Spleen (tissue), 7 donors: ENCODE measurements at regions not wholly inside any gene's neighbourhood (a gene's known extent, or its start where the extent isn't known, plus 50 kb on each side); places are given as distances from the start of the nearest gene placed in this dataset.

Experiments
- CTCF ChIP-seq, 11 experiments: fragments of 200-600 bp in 7 of 11; fragments of 450-650 bp in 4 of 11; sonication (generic) in 4 of 11; IDR thresholded peaks in 8 of 11; conservative IDR thresholded peaks in 3 of 11; 1 replicate in 7 of 11; 2 replicates in 4 of 11; pipeline versions ENCODE4 v1.4.0 to v1.8.0; 2016 to 2021; ENCODE audit warnings: antibody characterized with exemption in 11 of 11, inconsistent platforms in 4 of 11, mild to moderate bottlenecking in 1 of 11
- POLR2A ChIP-seq, 3 donors: fragments of 450-650 bp; IDR thresholded peaks; one replicate each; pipeline ENCODE4 v1.5.1; 2017; ENCODE audit warnings: antibody characterized with exemption in 3 of 3, mild to moderate bottlenecking in 1 of 3
- POLR2AphosphoS5 ChIP-seq, 3 donors: sonication (generic); formaldehyde crosslinking; IDR thresholded peaks; one replicate each; pipeline ENCODE4 v1.5.1; 2017; ENCODE audit warnings: antibody characterized with exemption in 3 of 3
- donor health status: DM: no; HTN: no; CAD: no; lungs with moderate emphysema.
- donor health status: DM: no; HTN: no; CAD: no.
- donor health status: DM: no; HTN: no; CAD: no.

DNA sequence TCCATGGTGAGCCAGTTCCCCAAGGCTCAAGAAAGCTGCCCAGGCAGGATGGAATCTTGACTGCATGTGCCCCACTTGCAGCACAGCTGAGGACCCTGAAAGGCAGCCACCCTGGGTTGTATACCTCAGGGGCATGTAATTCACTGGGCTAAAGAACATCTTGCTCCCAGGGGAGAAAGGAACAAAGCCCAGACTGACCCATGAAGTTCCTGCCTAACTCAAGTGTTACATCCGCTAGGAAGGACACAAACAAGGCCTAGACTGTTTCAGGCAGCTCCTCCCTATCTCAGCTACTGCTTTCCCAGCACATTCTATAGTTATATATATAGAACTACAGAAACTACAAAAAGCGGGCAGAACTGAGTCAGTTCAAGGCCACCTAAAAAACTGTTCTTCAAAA is 69.0 kb downstream of the RBM43 start:
- TF ChIP-seq CTCF (IDR thresholded peaks at IDR 0.05 in 8 of 11, conservative IDR thresholded peaks at IDR 0.05 in 3 of 11) = no peak
- TF ChIP-seq POLR2AphosphoS5 (IDR thresholded peaks at IDR 0.05) = no peak
- no peak for TF ChIP-seq POLR2A (IDR thresholded peaks at IDR 0.05)
